ENCODE measurements at regions not wholly inside any gene's neighbourhood (a gene's known extent, or its start where the extent isn't known, plus 50 kb on each side); places are given as distances from the start of the nearest gene placed in this dataset.

- TF ChIP-seq EZH2 (IDR thresholded peaks at IDR 0.05): no peak
- no peak for TF ChIP-seq POLR2AphosphoS5 (IDR thresholded peaks at IDR 0.05; ENCODE audit: borderline replicate concordance, low read depth, low read length)
- no peak for TF ChIP-seq FOXP2 (optimal IDR thresholded peaks at IDR 0.05; ENCODE audit: control extremely low read depth, extremely low read length, insufficient read depth)
These were observed 457.2 kb upstream of the SLITRK1 start for GRCh38 chr13:84339456-84339855.
